GM21381 (cell line): ENCODE measurements at regions not wholly inside any gene's neighbourhood (a gene's known extent, or its start where the extent isn't known, plus 50 kb on each side); places are given as distances from the start of the nearest gene placed in this dataset.
"Not testable (repeated sequence)": the region's sequence is repeated elsewhere in the genome, so short reads cannot be mapped to it uniquely, and the experiment has no call there.

ENCODE experiments used
- ATAC-seq: cut with Tn5 transposase; IDR thresholded peaks from one replicate; pipeline ENCODE4 v1.9.1; 2021; ENCODE audit warnings: mild to moderate bottlenecking, moderate library complexity; ENCODE audit not compliant: unreplicated experiment

DNA sequence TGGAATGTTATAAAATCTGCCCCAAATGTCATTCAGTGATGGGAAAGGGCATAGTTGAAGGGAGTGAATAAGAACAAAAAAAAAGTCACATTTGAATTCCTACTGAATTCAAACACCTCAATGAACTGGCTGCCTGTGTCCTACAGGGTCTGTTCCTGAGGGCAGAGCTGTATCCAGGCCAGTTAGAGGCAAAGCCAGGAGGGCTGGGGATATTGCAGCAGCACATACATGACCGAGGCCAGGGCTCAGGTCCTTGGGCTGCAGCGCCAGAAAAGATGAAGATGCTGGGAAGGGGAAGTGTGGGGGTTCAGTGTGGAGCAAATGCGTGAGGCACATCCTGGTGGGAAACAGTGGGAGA is 449.2 kb downstream of the SIPA1L2 start:
- ATAC-seq: no peak

- no peak for ATAC-seq
Observed at GRCh38 chr1:232179896-232180778, 449.8 kb downstream of the SIPA1L2 start.

- no peak for ATAC-seq
Observed at GRCh38 chr1:232178191-232178590, 451.7 kb downstream of the SIPA1L2 start.

GRCh38 chr1:232177438-232177837 is 452.5 kb downstream of the SIPA1L2 start:
- ATAC-seq: no peak

DNA sequence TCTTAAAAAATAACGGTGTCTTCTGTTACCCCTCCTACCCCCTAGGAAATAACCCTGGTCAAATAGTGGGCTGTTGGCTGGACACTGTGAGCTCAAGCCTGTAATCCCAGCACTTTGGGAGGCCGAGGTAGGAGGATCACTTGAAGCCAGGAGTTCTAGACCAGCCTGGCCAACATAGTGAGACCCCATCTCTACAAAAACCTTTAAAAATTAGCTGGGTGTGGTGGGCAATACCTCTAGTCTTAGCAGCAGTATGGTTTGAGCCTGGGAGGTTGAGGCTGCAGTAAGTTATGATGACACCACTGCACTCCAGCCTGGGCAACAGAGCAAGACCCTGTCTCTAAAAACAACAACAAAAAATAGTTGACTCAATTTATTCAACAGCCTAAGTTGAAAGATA is 453.7 kb downstream of the SIPA1L2 start:
- no peak for ATAC-seq

DNA sequence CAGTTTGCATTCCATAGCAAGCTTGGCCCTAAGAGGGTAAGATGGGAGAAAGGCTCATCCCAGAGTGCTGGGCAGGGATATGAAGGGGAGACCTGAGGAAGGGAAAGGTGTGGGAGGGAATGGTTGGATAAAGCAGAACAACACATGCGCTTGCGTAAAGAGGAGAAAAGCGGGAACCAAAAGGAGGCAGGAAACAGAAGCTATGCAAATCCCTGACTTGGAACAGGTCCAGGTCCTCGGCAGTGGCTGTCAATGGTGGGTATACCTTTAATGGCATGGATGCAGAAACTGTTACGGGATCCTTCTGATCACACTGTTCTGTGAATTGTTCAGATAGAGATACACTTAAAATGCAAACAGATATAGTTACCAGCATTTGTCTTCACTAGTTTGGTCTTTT is 455.6 kb downstream of the SIPA1L2 start:
- ATAC-seq: no peak

DNA sequence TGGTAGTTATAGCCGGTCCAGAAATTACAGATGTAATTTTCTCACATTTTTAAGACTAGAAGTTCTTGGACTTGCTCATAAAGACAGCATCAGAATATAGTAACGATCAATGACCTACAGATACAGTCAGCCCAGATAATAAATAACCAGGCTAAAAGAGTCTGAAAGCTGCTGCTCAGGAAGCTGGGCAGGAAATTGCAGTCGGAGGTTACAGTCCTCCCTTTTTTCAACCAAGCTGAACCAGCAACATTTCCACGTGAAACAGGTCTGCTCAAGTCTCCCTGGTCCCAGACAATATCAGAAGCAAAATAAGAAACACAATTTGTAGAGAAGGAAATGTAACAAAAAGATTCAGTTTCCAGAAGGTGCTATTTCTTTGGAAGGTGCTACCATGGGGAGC is 457.4 kb downstream of the SIPA1L2 start:
- no peak for ATAC-seq

DNA sequence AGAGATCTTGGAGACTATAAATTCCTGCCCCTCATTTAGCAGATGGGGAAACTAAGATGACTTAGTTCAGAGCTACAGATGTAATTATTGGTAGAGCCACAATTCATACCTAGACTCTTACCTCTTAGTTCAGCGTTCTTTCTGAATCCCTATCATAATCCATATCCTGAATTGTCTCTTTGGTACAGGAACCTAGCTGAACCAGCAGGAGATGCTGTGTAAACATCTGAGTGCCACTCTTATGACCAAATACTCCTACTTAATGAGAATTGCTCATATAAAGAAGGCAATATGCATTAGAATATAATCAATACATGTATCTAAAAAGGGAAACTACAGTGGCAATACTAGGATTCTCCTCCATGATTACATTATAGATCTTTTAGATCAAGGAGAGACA is 459.0 kb downstream of the SIPA1L2 start:
- ATAC-seq: no peak

- ATAC-seq: no peak
Observed at GRCh38 chr1:232169436-232169835, 460.5 kb downstream of the SIPA1L2 start.

GRCh38 chr1:232168508-232168907 is 461.4 kb downstream of the SIPA1L2 start:
- no peak for ATAC-seq

DNA sequence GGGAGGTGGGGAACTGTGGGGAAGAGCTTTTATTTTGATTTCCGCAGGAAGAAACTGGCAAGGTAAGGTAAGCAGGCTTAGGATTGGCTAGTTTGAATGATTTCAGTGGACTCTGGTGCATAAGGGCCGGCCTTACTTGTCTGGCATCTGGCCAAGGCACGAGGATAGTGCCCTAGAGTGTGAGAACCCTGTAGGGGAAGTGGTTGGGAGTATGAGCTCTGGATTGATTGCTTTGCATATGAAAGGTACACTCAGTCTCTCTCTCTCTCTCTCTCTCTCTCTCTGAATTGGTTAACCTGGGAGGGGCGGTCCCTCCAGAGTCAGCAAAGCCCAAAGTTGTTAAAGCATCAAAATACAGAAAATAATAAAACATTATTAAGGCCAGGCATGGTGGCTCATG is 463.0 kb downstream of the SIPA1L2 start:
- ATAC-seq: no peak

DNA sequence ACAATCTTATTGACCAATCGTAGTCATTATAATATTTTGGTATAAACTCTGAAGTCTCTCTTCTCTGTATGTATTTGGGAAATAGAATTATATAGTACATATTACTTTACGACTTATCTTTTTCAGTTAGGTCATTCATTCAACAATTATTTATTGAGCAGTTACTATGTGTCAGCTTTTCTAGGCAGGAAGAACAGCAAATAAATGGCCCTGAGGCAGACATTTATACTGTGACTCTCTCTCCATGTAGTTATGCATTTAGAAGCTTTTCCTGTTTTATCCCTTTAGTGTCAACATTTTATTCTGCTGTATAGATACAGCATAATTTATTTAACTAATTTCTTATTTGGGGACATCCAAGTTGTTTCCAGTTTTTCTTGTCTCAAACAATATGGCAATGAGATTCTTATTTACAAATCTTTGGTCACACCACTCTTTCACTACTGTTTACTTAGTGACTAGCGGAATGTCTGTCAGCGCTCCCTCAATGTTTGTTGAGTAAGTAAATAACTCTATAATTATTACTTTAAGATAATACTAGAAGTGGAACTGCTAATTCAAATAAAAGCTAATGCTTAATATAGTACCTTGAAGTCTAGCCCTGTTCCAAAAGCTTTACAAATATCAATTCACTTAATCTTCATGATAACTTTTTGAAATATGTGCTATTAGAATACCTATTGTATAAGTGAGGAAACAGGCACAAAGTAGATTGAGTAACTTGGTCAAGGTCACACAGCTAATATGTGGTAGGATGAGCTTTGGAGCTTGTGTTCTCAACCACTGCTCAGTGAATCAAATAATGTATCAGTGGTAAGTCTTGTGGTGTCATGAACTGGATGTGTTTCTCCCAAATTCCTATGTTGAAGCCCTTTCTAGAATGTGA is 465.6 kb downstream of the SIPA1L2 start:
- no peak for ATAC-seq

- no peak for ATAC-seq
Observed at GRCh38 chr1:232163533-232163932, 466.4 kb downstream of the SIPA1L2 start.

GRCh38 chr1:232162001-232162400 is 467.9 kb downstream of the SIPA1L2 start:
- ATAC-seq: no peak

DNA sequence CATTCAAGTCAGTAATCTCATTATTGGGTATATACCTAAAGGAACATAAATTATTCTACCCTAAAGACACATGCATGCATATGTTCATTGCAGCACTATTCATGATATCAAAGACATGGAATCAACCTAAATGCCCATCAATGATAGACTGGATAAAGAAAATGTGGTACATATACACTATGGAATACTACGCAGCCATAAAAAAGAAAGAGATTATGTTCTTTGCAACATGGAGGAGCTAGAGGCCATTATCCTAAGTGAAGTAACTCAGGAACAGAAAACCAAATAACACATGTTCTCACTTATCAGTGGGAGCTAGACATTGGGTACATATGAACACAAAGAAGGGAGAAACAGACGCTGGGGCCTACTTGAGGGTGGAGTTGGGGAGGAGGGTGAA is 471.4 kb downstream of the SIPA1L2 start:
- ATAC-seq: not testable (repeated sequence)

GRCh38 chr1:232156070-232156469 is 473.9 kb downstream of the SIPA1L2 start:
- ATAC-seq: not testable (repeated sequence)

- no peak for ATAC-seq
Observed at GRCh38 chr1:232153652-232154051, 476.3 kb downstream of the SIPA1L2 start.

DNA sequence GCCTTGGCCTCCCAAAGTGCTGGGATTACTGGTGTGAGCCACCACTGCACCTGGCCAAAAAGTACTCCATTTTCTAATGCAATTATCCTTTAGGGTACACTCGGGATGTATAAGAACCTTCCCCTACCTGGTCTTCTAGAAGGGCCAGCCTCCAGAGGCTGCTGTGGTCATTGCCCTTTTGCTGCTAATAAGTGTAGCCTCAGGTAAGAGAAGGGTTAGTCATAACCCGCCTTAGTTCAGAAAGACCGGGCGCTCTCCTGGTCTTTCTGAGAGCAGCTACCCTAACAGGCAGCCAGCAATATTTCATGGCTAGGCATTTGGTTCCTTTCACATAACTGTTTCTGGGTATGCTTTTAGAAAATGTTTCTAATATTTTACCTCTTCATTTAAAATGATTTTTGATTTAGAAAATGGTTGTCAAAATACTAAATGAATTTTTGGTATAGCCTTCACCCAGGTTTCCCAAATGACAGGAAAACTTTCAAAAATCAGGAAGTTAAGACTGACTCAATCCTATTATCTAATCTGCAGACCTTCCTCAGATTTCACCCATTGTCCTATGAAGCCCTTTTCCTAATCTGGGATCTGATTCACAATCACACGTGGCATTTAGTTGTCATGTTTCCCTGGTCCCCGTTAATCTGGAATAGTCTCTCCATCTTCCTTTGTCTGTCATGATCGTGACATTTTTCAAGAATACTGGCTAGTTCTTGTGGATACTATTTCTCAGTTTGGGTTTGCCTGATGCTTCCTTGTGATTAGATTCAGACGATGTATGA is 479.0 kb downstream of the SIPA1L2 start:
- no peak for ATAC-seq

- no peak for ATAC-seq
Observed at GRCh38 chr1:232149287-232150201, 480.4 kb downstream of the SIPA1L2 start.

- ATAC-seq: no peak
Observed at GRCh38 chr1:232147215-232147614, 482.7 kb downstream of the SIPA1L2 start.
